Loucy (cell line): ENCODE measurements at regions not wholly inside any gene's neighbourhood (a gene's known extent, or its start where the extent isn't known, plus 50 kb on each side); places are given as distances from the start of the nearest gene placed in this dataset.

Experiments used
- CTCF ChIP-seq: fragments of 200-600 bp; sonication (generic); conservative IDR thresholded peaks from 2 replicates; pipeline ENCODE4 v1.5.1; 2014; ENCODE audit warnings: mild to moderate bottlenecking, antibody characterized with exemption, low read length
- EZH2phosphoT487 ChIP-seq: fragments of 200-600 bp; IDR thresholded peaks from 2 replicates; pipeline ENCODE4 v1.6.1; 2018; ENCODE audit warnings: antibody characterized with exemption, mild to moderate bottlenecking, moderate library complexity, borderline replicate concordance

- no peak for TF ChIP-seq CTCF
- no peak for TF ChIP-seq EZH2phosphoT487
Measured at GRCh38 chr6:143603455-143603854, 74.3 kb upstream of the PHACTR2 start.
